ENCODE measurements at regions not wholly inside any gene's neighbourhood (a gene's known extent, or its start where the extent isn't known, plus 50 kb on each side); places are given as distances from the start of the nearest gene placed in this dataset.
"Not testable (repeated sequence)": the region's sequence is repeated elsewhere in the genome, so short reads cannot be mapped to it uniquely, and the experiment has no call there.

DNA sequence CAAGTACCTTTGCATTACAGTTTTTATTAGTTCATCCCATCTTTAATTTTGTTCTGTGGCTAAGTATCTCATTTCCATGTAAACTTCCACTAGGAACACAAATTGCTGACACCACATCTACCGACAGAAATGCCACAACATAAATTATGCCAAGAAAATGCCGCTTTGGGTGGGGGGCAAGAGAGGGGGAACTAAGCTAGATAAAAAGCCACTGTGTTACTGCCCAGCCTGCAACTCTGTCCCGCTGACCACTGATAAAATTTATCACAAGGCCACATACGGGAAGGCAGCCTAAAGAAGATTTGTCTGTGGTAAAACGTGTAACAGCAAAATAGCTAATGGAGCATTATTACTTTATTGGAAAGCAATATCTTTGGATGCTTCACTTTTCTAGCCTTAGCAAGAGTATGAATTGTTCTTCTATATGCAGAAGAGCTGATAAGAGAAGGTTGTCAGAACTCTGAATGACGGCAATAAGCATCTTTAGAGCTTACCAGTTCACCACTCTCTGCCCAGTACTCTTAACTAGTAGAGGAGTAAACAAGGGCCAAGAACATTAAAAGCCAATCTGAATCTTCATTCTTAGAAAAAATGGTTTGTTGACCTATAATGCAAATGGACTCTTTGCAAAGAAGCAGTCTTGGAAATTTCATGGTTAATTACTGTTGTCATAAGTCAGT, 172.2 kb upstream of the MEF2C start:
- TF ChIP-seq ESRRG (CRISPR knock-in tag; IDR thresholded peaks at IDR 0.05) = no peak
- TF ChIP-seq RARB (CRISPR knock-in tag; IDR thresholded peaks at IDR 0.05) = no peak
- no peak for TF ChIP-seq GLIS3 (CRISPR knock-in tag; IDR thresholded peaks at IDR 0.05)
- TF ChIP-seq TCF4 (CRISPR knock-in tag; IDR thresholded peaks at IDR 0.05; ENCODE audit: borderline replicate concordance) = no peak
- no peak for ATAC-seq

DNA sequence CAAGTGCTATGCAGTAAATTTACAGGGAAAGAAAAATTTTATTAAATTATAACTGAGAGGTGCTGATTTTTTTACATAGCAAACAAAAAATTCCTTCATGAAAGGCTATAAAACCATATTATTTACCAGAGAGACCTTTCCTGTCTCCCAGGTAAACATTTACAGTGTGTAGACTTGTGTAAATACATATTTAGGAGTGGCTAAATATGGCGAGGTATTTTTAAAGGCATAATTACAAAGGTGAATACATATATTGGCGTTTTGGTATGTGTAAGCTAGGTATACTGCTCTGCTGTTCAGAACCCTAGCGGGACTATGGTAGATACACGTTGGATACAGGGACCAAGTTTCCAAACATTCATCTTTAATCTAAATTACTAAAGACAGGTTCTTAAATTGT, 170.6 kb upstream of the MEF2C start:
- TF ChIP-seq, protein P1, sequence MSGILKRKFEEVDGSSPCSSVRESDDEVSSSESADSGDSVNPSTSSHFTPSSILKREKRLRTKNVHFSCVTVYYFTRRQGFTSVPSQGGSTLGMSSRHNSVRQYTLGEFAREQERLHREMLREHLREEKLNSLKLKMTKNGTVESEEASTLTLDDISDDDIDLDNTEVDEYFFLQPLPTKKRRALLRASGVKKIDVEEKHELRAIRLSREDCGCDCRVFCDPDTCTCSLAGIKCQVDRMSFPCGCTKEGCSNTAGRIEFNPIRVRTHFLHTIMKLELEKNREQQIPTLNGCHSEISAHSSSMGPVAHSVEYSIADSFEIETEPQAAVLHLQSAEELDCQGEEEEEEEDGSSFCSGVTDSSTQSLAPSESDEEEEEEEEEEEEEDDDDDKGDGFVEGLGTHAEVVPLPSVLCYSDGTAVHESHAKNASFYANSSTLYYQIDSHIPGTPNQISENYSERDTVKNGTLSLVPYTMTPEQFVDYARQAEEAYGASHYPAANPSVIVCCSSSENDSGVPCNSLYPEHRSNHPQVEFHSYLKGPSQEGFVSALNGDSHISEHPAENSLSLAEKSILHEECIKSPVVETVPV (CRISPR knock-in tag; IDR thresholded peaks at IDR 0.05) = no peak
- TF ChIP-seq ARNTL (CRISPR knock-in tag; IDR thresholded peaks at IDR 0.05; ENCODE audit: borderline replicate concordance, low read depth) (no peak), BACH2 (CRISPR knock-in tag; IDR thresholded peaks at IDR 0.05; ENCODE audit: borderline replicate concordance) (no peak), ZFP3 (CRISPR knock-in tag; IDR thresholded peaks at IDR 0.05) (no peak), ISL1 (CRISPR knock-in tag; IDR thresholded peaks at IDR 0.05) (no peak)
- no peak for ATAC-seq

DNA sequence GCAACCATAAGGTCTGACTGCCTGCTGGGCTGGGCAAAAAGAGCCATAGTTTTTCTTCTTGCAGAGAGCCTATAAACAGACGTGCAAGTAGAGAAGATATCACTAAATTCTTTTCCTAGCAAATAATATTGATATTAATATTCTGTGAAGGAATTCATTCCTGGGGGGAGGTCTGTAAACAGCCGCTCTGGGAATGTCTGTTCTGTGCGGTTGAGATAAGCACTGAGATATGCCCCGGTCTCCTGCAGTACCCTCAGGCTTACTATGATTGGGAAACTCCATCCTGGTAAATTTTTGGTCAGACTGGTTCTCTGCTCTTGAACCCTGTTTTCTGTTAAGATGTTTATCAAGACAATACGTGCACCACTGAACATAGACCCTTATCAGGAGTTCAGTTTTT, 167.1 kb upstream of the MEF2C start:
- not testable (repeated sequence) for ATAC-seq

DNA sequence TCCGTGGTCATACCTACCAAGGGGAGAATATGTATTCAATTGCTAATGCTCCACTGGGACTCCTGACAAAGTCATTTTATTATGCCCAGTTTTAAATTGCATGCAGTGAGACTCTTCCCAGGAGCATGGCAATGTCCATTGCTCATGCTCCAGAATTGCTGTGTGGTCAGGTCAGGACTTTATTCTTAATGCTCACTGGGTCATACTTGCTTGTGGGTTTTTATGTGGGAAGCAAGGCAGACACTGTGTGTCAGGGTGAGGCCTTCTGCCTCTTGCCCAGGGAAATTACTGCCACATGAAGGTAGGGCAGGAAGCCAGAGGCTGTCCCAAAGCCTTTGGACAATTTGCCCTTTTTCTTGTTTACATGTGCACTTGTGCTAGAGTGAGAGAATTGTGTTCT, 164.6 kb upstream of the MEF2C start:
- TF ChIP-seq ZFP30 (CRISPR knock-in tag; IDR thresholded peaks at IDR 0.05) (no peak), RARB (CRISPR knock-in tag; IDR thresholded peaks at IDR 0.05) (no peak), SNAI2 (CRISPR knock-in tag; IDR thresholded peaks at IDR 0.05) (no peak), ZNF8 (CRISPR knock-in tag; IDR thresholded peaks at IDR 0.05) (no peak), ZFP3 (CRISPR knock-in tag; IDR thresholded peaks at IDR 0.05) (no peak)
- TF ChIP-seq, protein P1 (CRISPR knock-in tag; IDR thresholded peaks at IDR 0.05) = no peak
- TF ChIP-seq, protein P2, sequence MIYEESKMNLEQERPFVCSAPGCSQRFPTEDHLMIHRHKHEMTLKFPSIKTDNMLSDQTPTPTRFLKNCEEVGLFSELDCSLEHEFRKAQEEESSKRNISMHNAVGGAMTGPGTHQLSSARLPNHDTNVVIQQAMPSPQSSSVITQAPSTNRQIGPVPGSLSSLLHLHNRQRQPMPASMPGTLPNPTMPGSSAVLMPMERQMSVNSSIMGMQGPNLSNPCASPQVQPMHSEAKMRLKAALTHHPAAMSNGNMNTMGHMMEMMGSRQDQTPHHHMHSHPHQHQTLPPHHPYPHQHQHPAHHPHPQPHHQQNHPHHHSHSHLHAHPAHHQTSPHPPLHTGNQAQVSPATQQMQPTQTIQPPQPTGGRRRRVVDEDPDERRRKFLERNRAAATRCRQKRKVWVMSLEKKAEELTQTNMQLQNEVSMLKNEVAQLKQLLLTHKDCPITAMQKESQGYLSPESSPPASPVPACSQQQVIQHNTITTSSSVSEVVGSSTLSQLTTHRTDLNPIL (CRISPR knock-in tag; IDR thresholded peaks at IDR 0.05; ENCODE audit: low read depth) = no peak
- TF ChIP-seq, protein P3, sequence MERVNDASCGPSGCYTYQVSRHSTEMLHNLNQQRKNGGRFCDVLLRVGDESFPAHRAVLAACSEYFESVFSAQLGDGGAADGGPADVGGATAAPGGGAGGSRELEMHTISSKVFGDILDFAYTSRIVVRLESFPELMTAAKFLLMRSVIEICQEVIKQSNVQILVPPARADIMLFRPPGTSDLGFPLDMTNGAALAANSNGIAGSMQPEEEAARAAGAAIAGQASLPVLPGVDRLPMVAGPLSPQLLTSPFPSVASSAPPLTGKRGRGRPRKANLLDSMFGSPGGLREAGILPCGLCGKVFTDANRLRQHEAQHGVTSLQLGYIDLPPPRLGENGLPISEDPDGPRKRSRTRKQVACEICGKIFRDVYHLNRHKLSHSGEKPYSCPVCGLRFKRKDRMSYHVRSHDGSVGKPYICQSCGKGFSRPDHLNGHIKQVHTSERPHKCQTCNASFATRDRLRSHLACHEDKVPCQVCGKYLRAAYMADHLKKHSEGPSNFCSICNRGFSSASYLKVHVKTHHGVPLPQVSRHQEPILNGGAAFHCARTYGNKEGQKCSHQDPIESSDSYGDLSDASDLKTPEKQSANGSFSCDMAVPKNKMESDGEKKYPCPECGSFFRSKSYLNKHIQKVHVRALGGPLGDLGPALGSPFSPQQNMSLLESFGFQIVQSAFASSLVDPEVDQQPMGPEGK (CRISPR knock-in tag; IDR thresholded peaks at IDR 0.05; ENCODE audit: borderline replicate concordance) = no peak
- no peak for ATAC-seq

DNA sequence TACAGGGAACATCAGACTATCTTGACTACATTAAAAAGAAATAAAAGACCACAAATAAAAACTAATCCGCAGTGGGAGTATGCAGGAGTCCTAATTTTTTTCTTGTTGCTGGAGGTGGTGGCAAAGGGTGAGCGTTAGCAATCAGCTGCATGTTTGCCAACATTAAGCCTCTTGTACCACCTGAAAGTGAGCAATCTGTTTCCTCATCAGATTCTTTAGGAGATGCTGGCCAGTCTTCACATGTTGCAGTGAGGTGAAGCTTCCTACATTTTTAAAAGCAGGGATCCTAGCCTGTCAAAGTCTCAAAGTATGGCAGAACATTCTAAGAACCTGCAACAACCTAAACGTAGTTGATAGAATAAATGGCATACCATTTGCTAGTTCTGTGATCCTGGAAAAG, 162.2 kb upstream of the MEF2C start:
- no peak for ATAC-seq
- TF ChIP-seq, protein P1 (CRISPR knock-in tag; IDR thresholded peaks at IDR 0.05) = no peak
- TF ChIP-seq, protein P4, sequence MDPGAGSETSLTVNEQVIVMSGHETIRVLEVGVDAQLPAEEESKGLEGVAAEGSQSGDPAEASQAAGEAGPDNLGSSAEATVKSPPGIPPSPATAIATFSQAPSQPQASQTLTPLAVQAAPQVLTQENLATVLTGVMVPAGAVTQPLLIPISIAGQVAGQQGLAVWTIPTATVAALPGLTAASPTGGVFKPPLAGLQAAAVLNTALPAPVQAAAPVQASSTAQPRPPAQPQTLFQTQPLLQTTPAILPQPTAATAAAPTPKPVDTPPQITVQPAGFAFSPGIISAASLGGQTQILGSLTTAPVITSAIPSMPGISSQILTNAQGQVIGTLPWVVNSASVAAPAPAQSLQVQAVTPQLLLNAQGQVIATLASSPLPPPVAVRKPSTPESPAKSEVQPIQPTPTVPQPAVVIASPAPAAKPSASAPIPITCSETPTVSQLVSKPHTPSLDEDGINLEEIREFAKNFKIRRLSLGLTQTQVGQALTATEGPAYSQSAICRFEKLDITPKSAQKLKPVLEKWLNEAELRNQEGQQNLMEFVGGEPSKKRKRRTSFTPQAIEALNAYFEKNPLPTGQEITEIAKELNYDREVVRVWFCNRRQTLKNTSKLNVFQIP (CRISPR knock-in tag; IDR thresholded peaks at IDR 0.05; ENCODE audit: borderline replicate concordance, low read depth) = no peak
- TF ChIP-seq OSR1 (CRISPR knock-in tag; IDR thresholded peaks at IDR 0.05) (no peak), ESRRG (CRISPR knock-in tag; IDR thresholded peaks at IDR 0.05) (no peak), ZFP3 (CRISPR knock-in tag; IDR thresholded peaks at IDR 0.05) (no peak), PPARA (CRISPR knock-in tag; IDR thresholded peaks at IDR 0.05; ENCODE audit: borderline replicate concordance) (no peak), RARB (CRISPR knock-in tag; IDR thresholded peaks at IDR 0.05) (no peak), TCF4 (CRISPR knock-in tag; IDR thresholded peaks at IDR 0.05; ENCODE audit: borderline replicate concordance) (no peak), ZFP30 (CRISPR knock-in tag; IDR thresholded peaks at IDR 0.05) (no peak), ZC3H10 (CRISPR knock-in tag; IDR thresholded peaks at IDR 0.05) (no peak), GLIS3 (CRISPR knock-in tag; IDR thresholded peaks at IDR 0.05) (no peak), SNAI2 (CRISPR knock-in tag; IDR thresholded peaks at IDR 0.05) (no peak), ISL1 (CRISPR knock-in tag; IDR thresholded peaks at IDR 0.05) (no peak), ZNF70 (CRISPR knock-in tag; IDR thresholded peaks at IDR 0.05) (no peak), ZNF8 (CRISPR knock-in tag; IDR thresholded peaks at IDR 0.05) (no peak)
- TF ChIP-seq, protein P5, sequence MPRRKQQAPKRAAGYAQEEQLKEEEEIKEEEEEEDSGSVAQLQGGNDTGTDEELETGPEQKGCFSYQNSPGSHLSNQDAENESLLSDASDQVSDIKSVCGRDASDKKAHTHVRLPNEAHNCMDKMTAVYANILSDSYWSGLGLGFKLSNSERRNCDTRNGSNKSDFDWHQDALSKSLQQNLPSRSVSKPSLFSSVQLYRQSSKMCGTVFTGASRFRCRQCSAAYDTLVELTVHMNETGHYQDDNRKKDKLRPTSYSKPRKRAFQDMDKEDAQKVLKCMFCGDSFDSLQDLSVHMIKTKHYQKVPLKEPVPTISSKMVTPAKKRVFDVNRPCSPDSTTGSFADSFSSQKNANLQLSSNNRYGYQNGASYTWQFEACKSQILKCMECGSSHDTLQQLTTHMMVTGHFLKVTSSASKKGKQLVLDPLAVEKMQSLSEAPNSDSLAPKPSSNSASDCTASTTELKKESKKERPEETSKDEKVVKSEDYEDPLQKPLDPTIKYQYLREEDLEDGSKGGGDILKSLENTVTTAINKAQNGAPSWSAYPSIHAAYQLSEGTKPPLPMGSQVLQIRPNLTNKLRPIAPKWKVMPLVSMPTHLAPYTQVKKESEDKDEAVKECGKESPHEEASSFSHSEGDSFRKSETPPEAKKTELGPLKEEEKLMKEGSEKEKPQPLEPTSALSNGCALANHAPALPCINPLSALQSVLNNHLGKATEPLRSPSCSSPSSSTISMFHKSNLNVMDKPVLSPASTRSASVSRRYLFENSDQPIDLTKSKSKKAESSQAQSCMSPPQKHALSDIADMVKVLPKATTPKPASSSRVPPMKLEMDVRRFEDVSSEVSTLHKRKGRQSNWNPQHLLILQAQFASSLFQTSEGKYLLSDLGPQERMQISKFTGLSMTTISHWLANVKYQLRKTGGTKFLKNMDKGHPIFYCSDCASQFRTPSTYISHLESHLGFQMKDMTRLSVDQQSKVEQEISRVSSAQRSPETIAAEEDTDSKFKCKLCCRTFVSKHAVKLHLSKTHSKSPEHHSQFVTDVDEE (CRISPR knock-in tag; IDR thresholded peaks at IDR 0.05) = no peak
